Neural cell (in vitro differentiated cells): ENCODE measurements at regions not wholly inside any gene's neighbourhood (a gene's known extent, or its start where the extent isn't known, plus 50 kb on each side); places are given as distances from the start of the nearest gene placed in this dataset.

Source experiments
- H2AFZ ChIP-seq: fragments of 200-600, 300-800 bp; sonication (generic), shearing (Covaris generic); 2 replicates; pipeline ENCODE4 v1.6.0; 2014; ENCODE audit warnings: low read depth, mild to moderate bottlenecking, antibody characterized with exemption, low read length, moderate library complexity
- H3F3A ChIP-seq: fragments of 200-600 bp; shearing (Covaris generic); 2 replicates; pipeline ENCODE4 v1.6.1; 2016; ENCODE audit warnings: mild to moderate bottlenecking, moderate library complexity, mixed read lengths, antibody characterized with exemption, low read length; ENCODE audit not compliant: insufficient read depth, poor library complexity, severe bottlenecking
- H3K27ac ChIP-seq: fragments of 200-600, 300-800 bp; sonication (generic), shearing (Covaris generic); 2 replicates; pipeline ENCODE4 v1.5.1; 2014; ENCODE audit warnings: mild to moderate bottlenecking, low read length, moderate library complexity
- H3K27me3 ChIP-seq: fragments of 300-800, 200-600 bp; sonication (generic), shearing (Covaris generic); 2 replicates; pipeline ENCODE4 v1.6.0; 2014; ENCODE audit warnings: mild to moderate bottlenecking, low read depth, low read length, moderate library complexity; ENCODE audit not compliant: insufficient read depth
- H3K36me3 ChIP-seq: fragments of 300-800, 200-600 bp; sonication (generic), shearing (Covaris generic); 2 replicates; pipeline ENCODE4 v1.5.1; 2014; ENCODE audit warnings: mild to moderate bottlenecking, antibody characterized with exemption, low read length, moderate library complexity; ENCODE audit not compliant: insufficient read depth
- H3K4me2 ChIP-seq: fragments of 300-800, 200-600 bp; sonication (generic), shearing (Covaris generic); 2 replicates; pipeline ENCODE4 v1.6.0; 2014; ENCODE audit warnings: mild to moderate bottlenecking, low read length
- H3K4me3 ChIP-seq: fragments of 300-800, 200-600 bp; sonication (generic), shearing (Covaris generic); 2 replicates; pipeline ENCODE4 v1.5.1; 2014; ENCODE audit warnings: mild to moderate bottlenecking, low read length, moderate library complexity
- H3K79me2 ChIP-seq: fragments of 200-600 bp; shearing (Covaris generic); replicated peaks from 2 replicates; pipeline ENCODE4 v1.6.0; 2014; ENCODE audit warnings: mild to moderate bottlenecking, low read length, moderate library complexity; ENCODE audit not compliant: insufficient read depth
- H3K9ac ChIP-seq: fragments of 300-800, 200-600 bp; sonication (generic), shearing (Covaris generic); 2 replicates; pipeline ENCODE4 v1.6.1; 2016; ENCODE audit warnings: mild to moderate bottlenecking, low read length, mixed read lengths
- H3K9me2 ChIP-seq: fragments of 200-600 bp; shearing (Covaris generic); 2 replicates; pipeline ENCODE4 v1.6.1; 2016; ENCODE audit warnings: mild to moderate bottlenecking, low read length, mixed read lengths; ENCODE audit not compliant: insufficient read depth
- H3K9me3 ChIP-seq: fragments of 200-600, 300-800 bp; sonication (generic), shearing (Covaris generic); 2 replicates; pipeline ENCODE4 v1.6.1; 2016; ENCODE audit warnings: mild to moderate bottlenecking, mixed run types, low read length, moderate library complexity, mixed read lengths
- H4K20me1 ChIP-seq: fragments of 200-600 bp; shearing (Covaris generic); 2 replicates; pipeline ENCODE4 v1.6.1; 2016; ENCODE audit warnings: mild to moderate bottlenecking, mixed run types; ENCODE audit not compliant: insufficient read depth
- EP300 ChIP-seq: fragments of 450-650 bp; conservative IDR thresholded peaks from 2 replicates; pipeline ENCODE4 v1.6.1; 2014; ENCODE audit warnings: antibody characterized with exemption, mild to moderate bottlenecking, moderate library complexity; ENCODE audit not compliant: poor library complexity, severe bottlenecking
- EZH2 ChIP-seq: fragments of 200-600, 300-800 bp; shearing (Covaris generic), sonication (generic); IDR thresholded peaks from 2 replicates; pipeline ENCODE4 v1.6.1; 2014; ENCODE audit warnings: antibody characterized with exemption, low read length, borderline replicate concordance, mild to moderate bottlenecking; ENCODE audit not compliant: insufficient read depth, poor library complexity, severe bottlenecking
- MXI1 ChIP-seq: fragments of 450-650 bp; conservative IDR thresholded peaks from 2 replicates; pipeline ENCODE4 v1.6.1; 2014; ENCODE audit warnings: antibody characterized with exemption, mild to moderate bottlenecking; ENCODE audit not compliant: poor library complexity, severe bottlenecking
- POLR2AphosphoS5 ChIP-seq: IDR thresholded peaks from 2 replicates; pipeline ENCODE4 v1.6.1; 2012
- RAD21 ChIP-seq: fragments of 450-650 bp; conservative IDR thresholded peaks from 2 replicates; pipeline ENCODE4 v1.6.1; 2014; ENCODE audit warnings: antibody characterized with exemption, mild to moderate bottlenecking, moderate library complexity
- SMC3 ChIP-seq: fragments of 450-650 bp; conservative IDR thresholded peaks from 2 replicates; pipeline ENCODE4 v1.6.1; 2014; ENCODE audit warnings: antibody characterized with exemption, mild to moderate bottlenecking, moderate library complexity; ENCODE audit not compliant: poor library complexity
- TAF1 ChIP-seq: IDR thresholded peaks from 2 replicates; pipeline ENCODE4 v1.6.1; 2012; ENCODE audit warnings: low read depth
- TF ChIP-seq, protein P1 (sequence below): IDR thresholded peaks from 2 replicates; pipeline ENCODE4 v1.6.1; 2012; ENCODE audit warnings: borderline replicate concordance
- TF ChIP-seq, protein P2 (sequence below): fragments of 450-650 bp; IDR thresholded peaks from 2 replicates; pipeline ENCODE4 v1.5.1; 2014; ENCODE audit warnings: antibody characterized with exemption, mild to moderate bottlenecking, moderate library complexity; ENCODE audit not compliant: poor library complexity, severe bottlenecking

DNA sequence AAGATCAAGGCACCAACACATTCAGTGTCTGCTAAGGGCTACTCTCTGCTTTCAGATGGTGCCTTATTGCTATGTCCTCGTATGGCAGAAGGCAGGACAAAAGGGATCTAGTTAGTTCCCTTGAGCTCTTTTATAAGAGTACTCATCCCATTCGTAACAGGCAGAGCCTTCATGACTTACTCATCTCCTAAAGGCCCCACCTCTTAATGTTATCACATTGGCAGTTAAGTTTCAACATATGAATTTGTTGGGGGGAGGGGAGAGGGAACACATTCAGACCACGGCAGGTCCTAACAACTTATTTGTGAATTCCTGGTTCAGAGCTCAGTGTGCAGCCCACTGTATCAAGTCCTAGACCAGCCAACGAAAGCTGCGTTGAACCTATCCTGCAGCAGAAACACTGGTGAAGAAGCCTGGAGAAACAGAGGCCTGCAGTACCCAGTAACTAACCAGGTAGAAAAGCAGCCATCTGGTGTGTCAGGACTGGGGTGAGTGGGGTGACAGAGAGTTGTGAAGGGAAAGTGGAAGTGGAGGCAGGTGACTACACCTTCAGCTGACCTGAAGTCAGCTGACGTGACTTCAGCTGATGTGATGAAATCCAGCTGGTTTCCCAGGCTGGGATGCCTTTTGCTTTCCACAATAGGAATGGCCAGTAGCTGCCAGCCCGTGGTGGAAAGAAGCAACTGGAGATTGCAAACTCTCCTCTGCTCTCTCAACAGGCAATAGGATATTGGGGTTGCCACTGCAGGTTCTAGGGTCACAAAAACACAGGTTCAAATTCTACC is 101.6 kb upstream of the PLXNC1 start:
- Histone ChIP-seq H3K79me2 (no peaks in the 10 kb centered on the region), H2AFZ (no peak overlapping the region), H3K9me2 (no peaks in the 10 kb centered on the region), H3K4me2 (no peak overlapping the region), H3F3A (no peaks in the 10 kb centered on the region), H3K27ac (no peak overlapping the region), H3K4me3 (no peak overlapping the region), H4K20me1 (no peaks in the 10 kb centered on the region), H3K9ac (no peak overlapping the region), H3K9me3 (no peaks in the 10 kb centered on the region), H3K36me3 (no peaks in the 10 kb centered on the region), H3K27me3 (no peaks in the 10 kb centered on the region)
- TF ChIP-seq SMC3 (no peak), POLR2AphosphoS5 (no peak), MXI1 (no peak), EP300 (no peak), EZH2 (no peak), RAD21 (no peak), TAF1 (no peak)
- TF ChIP-seq, protein P1, sequence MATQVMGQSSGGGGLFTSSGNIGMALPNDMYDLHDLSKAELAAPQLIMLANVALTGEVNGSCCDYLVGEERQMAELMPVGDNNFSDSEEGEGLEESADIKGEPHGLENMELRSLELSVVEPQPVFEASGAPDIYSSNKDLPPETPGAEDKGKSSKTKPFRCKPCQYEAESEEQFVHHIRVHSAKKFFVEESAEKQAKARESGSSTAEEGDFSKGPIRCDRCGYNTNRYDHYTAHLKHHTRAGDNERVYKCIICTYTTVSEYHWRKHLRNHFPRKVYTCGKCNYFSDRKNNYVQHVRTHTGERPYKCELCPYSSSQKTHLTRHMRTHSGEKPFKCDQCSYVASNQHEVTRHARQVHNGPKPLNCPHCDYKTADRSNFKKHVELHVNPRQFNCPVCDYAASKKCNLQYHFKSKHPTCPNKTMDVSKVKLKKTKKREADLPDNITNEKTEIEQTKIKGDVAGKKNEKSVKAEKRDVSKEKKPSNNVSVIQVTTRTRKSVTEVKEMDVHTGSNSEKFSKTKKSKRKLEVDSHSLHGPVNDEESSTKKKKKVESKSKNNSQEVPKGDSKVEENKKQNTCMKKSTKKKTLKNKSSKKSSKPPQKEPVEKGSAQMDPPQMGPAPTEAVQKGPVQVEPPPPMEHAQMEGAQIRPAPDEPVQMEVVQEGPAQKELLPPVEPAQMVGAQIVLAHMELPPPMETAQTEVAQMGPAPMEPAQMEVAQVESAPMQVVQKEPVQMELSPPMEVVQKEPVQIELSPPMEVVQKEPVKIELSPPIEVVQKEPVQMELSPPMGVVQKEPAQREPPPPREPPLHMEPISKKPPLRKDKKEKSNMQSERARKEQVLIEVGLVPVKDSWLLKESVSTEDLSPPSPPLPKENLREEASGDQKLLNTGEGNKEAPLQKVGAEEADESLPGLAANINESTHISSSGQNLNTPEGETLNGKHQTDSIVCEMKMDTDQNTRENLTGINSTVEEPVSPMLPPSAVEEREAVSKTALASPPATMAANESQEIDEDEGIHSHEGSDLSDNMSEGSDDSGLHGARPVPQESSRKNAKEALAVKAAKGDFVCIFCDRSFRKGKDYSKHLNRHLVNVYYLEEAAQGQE = no peak
- TF ChIP-seq, protein P2, sequence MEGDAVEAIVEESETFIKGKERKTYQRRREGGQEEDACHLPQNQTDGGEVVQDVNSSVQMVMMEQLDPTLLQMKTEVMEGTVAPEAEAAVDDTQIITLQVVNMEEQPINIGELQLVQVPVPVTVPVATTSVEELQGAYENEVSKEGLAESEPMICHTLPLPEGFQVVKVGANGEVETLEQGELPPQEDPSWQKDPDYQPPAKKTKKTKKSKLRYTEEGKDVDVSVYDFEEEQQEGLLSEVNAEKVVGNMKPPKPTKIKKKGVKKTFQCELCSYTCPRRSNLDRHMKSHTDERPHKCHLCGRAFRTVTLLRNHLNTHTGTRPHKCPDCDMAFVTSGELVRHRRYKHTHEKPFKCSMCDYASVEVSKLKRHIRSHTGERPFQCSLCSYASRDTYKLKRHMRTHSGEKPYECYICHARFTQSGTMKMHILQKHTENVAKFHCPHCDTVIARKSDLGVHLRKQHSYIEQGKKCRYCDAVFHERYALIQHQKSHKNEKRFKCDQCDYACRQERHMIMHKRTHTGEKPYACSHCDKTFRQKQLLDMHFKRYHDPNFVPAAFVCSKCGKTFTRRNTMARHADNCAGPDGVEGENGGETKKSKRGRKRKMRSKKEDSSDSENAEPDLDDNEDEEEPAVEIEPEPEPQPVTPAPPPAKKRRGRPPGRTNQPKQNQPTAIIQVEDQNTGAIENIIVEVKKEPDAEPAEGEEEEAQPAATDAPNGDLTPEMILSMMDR = no peak

DNA sequence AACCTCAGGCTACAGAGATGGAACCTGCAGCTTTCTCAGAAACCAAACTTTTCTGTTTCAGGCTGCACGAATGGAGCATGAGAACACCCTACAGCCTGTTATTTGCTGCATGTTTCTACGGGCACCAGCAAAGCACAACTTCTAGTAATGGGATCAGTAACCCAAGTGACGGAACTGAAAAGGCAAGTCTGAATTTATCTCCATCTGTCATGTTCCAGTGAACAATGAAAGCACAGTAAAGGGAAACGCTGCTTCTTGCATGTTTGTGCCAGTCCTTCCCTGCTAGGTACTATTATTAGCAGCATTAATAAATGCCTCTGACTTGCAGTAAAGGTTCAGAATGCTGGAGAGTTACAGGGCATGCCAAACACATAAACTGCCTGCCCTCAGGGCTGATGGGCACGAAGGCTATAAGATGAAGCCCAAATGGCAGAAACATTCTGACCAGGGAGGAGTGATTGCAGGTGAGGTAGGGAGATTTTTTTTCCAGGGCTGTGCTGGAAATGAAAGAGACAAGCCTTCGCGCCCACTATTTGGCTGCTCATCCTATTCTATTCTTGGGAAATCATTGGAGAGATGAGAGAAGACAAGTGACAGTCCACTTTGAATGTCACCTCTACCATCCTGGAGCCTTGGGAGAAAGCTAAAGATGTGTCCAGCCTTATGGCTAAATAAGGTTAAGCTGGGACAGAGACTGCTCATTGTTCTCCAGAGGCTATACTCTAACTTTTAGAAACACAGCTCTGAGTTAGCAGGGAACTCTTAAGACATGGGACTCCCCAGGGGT is 100.4 kb upstream of the PLXNC1 start:
- Histone ChIP-seq H3F3A (no peaks in the 10 kb centered on the region), H3K27ac (peak overlapping the region; percentile 3), H3K36me3 (no peaks in the 10 kb centered on the region), H3K4me2 (no peak overlapping the region), H3K9me3 (no peaks in the 10 kb centered on the region), H3K4me3 (no peak overlapping the region), H3K9ac (no peak overlapping the region), H4K20me1 (no peaks in the 10 kb centered on the region), H3K79me2 (no peaks in the 10 kb centered on the region), H3K27me3 (no peaks in the 10 kb centered on the region), H2AFZ (no peak overlapping the region), H3K9me2 (no peaks in the 10 kb centered on the region)
- TF ChIP-seq POLR2AphosphoS5 (peak; percentile 15), RAD21 (no peak), EP300 (peak; percentile 20), TAF1 (no peak), EZH2 (no peak)
- TF ChIP-seq, protein P2 = no peak
